Retina (tissue), 1 donor: ENCODE measurements at regions not wholly inside any gene's neighbourhood (a gene's known extent, or its start where the extent isn't known, plus 50 kb on each side); places are given as distances from the start of the nearest gene placed in this dataset.

Experiments used
- DNase-seq: peaks from one replicate; pipeline ENCODE4 v3.0.0-alpha.2; 2016

DNA sequence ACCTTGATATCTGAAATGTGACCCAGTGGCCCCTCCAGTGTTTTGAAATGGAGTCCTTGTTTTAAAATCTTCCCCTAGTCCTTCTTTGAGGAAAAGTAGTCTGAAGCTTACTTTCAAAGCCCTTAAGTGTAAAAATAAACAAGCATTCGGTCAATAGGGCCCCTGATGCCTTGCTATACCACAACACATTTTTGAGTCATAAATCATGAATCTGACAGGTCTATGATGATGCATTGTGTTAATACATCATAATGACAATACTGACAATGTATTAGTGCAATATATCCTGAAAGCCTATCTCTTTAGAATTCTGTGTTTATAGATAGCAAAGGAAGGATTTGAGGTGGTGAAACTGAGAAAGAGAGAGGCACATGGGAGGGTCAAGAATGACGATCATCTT, 464.2 kb downstream of the MEIS1 start:
- no peak for DNase-seq

DNA sequence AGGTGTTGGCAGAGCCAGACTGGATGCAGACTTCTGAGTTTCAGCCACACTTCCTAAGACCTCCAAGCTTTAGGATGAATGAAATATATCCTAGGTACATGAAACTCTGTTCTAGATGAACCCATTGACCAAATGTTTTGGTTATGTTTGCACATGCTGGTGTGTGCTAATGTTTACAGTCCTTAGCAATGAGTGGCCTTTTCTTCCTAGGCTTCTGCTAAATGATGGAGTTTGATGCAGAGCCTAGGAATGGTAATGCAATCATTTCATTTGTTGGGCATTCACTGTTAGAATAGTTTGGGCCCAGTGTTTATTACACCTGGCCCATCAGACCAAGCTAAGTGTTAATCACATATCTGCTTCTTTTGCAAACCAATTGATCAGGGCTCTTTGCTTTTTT, 464.7 kb downstream of the MEIS1 start:
- DNase-seq = no peak

DNA sequence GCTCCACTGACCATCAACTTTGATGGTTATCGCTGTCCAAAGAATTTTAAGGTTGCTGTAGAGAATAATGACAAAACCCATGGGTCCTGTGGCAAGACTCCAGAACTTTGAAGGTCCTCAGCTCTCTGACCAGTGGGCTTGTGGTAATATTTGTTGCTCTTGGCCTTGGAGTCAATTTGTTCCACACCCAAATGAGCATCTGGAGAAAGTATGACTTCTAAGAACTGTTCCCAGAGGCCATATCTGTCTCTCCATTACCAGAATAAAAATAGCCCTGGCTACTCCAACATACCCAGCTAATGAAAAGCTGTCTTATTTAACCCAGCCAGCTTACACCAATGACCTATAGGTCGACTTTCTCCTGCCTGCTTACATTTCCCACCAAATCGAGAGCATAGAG, 466.4 kb downstream of the MEIS1 start:
- no peak for DNase-seq

DNA sequence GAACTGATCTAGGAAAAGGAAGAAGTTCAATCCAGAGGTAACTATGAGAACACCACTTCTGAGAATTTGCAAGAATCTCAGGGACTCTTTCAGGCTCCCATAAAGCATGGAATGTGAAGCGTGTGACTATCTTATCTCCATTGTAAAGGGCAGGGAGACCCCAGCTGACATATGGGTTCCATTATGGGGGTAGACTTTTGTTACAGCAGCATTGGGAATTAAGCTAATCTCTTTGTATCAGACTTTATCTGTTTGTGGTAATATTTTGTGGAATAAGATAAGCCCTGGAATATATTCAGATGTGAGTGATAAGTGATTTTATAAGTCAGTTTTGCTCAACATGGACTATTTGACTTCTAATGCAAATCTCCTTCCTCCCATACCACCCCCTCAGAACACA, 468.3 kb downstream of the MEIS1 start:
- DNase-seq = no peak

DNA sequence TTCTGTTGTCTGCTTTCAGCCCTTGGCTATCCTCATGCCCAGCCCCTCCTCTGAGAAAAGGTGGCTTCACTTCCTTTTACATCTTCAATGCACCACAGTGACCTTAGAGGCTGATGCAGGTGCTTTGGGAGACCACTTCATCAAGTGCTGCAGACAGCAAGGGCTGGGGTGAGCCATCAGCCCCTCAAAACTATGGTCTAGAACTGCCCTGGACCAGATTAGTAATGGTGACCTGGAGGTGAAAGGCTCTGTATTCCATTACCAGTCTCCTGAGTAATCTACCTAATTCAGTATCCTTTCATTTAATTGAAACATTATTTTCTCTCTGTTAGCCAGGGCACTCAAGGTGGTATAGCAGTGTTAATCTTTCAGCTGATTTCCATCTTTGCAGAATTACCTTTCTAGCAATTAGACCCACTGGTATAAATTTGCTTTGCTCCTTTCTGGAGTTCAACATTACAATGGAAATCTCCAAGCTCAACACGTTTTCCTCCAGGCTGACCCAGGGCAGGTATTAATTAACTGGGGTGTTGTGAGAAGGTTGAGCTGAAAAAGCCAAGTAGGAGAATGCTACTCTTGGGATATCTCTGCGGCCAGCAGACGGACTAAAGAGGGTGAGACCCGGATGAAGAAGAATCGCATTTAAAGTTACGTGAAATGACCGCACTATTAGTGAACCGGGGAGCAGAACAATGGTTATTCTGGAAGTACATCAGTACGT, 469.0 kb downstream of the MEIS1 start:
- DNase-seq = no peak

DNA sequence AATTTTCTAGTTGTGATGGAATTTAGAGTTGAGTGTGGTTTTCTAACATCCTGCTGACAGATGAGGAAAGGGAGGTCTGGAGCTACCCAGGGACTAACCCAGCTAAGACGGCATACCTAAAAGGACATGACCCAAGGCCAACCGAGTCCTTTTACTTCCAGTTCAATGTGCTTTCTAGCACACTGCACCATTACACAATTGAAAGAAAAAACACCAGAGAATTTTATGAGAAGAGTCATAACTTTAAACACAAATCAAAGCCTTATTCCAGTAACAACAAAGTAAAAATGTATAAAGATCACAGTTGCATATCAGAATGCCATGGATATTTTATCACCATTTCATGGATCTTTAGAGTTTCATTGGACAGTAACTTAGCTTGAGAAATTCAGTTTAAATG, 480.3 kb downstream of the MEIS1 start:
- no peak for DNase-seq

DNA sequence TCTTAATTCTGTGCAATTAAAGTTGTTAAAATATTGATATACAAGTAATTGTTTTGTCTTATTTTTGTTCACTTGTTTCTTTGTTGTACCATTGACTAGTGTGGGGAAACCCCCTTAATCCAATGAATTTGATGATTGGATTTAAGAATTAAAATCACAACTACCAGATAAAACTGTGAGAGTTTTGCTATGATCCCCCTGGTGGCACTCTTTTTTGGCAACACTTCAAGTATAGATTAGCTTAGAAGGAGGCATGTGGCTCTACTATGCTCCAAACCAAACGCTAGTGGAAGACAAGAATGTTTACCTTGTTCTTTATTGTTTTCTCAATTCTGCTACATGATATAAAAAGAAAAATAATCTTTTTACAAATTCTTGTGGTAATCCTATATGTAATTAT, 477.8 kb upstream of the ETAA1 start:
- DNase-seq = no peak

DNA sequence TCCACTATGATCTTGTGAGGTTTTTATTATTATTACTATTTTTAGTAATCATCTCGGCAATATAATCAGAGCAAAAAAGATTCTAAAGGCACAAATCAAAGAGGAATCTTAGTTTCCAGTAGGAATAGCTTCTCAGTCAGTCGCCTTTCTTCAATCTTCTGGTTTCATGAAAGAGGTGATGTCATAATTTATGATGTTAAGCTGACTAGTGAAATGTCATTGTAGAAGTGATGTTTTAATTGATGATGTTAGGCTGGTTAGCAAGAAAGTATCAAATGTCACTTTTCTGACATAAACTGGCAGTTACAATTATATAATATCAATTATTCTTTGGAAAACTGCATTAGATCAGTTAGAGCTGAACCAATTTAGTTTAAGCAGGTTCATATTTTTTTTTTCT, 476.7 kb upstream of the ETAA1 start:
- no peak for DNase-seq

DNA sequence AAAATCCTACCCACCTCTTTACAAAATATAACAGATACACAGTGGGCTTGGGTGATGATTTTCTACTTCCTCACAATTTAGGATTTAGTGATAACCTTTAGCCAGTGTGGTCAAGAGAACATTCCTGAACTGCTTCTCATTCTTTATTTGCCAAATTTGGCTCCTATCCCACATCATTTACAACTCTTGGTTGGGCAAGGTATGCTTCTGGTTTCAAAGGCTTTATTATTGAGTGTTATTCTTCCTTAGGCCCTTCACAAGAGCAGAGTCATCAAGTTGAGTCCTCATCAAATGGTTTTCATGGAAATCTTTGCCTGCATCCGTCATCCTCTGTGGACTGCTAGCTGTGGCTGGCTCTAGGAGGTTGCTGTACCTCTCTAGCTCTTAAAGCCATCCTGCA, 472.0 kb upstream of the ETAA1 start:
- no peak for DNase-seq

DNA sequence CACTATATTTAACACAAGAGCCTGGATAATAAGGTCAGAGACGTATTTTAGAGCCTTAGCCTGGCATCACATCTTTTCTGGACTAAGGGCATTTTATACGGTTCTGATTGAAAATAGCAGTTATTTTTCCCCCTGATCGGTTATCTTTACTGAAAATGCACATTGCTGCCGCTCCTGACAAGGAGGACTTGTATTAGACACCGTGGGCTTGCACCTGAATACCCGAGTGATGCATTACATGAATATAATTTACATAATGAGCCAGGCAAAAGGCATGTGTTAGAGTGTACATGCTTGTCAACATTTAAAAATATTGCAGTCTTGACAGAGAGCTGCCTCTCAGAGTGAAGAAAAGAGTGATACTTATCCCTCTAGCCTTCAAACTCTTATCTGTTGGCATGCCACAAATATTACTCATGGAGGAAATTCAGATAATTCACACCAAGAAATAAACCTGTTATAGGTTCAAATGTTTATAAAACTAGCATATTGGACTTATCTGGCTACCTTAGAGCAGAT, 470.5 kb upstream of the ETAA1 start:
- DNase-seq = no peak

DNA sequence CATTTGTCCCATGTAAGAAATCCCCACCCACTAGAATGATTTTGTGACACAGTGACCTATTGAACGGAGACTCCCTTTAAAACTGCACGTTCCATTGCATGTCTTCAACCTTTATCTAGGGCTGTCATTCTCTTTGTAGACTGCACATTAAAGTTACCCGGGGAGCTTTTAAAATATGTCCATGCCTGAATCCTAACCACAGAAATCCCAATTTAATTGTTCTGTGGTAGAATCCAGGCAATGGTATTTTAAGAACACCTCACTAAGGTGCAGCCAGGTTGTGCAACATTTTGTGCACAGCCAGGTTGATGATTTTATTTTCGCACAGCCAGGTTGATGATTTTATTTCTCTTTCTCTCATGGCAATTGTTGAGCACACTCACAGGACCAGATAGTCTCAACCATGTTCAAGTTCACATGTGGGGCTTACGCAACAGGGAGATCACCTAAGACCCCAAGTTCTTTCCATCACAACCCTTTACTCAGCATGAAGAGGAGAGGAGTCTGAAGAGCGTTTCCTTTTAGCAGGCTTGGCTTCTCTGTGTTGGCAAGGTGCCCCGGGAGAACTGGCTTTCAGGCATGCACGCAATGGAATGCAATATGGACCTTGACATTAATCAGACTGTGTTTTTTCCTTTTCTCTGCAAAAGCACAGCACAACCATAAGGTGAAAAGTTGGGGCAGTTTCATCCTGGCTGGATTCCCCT, 467.3 kb upstream of the ETAA1 start:
- DNase-seq = no peak

DNA sequence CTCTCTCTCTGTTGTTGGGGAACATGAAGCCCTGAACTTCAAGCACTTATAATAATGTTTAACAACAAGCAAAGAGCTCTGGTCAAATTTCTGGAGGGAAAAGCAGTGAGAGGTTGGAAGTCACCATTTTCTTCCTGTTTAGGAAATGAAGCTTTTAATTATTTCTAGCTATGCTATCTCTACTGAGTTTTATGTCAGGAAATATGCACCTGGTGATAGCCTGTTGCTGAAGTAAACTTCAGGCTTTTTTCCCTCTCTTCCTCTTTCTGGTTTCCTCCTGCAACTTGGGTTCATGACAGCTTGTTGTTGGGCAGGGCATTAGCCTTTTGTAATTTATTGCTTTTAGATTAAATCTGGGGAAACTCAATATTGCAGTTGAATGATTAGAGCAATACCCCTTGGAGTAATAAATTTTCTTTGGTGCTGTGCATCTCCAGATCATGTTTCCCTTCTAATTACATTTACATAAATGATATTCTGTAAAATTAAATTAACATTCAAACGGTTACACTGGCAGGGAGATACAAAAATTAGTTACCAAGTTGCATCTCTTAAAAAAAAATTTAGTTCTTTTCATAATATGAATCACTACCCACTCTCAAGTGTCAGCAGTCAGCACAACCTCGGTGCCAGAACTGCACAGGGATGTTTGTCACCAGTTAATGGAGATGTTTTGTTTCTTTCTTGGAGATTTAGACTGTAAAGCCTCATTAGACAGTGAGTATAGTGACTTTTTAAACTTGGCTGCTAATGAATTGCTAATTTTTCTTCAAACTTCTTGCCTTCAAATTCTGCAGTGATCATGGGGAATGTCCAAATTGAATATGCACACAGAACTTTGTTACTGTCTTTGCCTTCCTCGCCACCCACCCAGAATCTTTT, 466.6 kb upstream of the ETAA1 start:
- DNase-seq = no peak

DNA sequence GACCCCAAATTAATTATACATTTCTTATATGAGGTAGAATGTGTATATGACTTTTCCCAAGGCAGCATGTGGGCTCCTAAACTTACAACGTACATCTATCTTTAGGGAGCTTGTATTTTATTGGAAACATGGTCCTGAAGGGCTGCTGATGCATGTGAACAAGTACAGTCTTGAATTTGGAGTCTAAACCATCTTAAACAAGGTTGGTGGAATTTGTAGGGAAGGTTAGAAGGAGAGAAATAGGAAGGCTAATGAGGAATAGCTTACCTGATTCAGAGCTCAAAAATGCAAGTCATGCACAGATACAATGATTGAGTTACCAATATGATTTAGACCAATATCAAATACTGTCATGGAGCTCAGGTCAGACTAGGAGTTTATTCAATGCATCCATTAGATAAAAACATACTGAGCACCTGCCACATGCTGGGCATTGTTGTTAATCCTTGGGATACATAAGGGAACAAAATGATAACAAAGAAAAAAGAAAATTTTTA, 458.6 kb upstream of the ETAA1 start:
- no peak for DNase-seq

DNA sequence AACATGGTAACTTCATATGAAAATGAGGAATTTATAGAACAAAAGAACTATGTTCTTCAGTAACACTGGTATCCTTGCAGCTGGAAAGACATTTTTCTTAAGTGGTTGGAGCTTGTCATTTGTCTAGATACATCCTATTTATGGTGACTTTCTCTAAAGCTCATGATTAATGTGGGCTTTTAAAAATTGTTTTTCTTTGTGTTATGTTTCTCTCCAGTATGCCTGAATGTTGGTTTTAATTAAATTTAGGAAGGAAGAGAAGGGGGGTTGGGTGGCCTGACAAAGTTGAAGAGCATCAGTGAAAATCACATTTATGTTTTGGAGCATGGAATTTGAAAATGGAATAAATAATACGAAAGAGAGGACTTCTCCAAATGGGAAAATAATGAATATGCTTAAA, 457.1 kb upstream of the ETAA1 start:
- DNase-seq = no peak

DNA sequence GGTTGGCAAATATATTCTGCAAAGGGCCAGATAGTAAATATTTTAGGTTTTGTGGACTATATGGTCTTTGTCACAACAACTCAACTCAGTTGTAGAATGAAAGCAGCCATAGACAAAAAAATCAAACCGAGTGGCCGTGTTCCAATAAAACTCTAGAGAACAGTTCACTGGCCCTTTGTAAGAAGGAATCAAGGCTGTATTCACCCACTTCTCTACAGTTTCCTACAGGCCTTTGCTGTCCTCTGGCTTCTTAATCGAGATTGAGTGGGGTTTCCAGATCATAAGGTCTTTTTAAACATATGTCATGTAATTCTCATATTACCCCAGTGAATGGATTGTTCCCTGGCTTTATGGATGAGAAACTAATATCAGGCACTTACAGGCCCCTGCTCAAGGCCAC, 448.9 kb upstream of the ETAA1 start:
- no peak for DNase-seq

DNA sequence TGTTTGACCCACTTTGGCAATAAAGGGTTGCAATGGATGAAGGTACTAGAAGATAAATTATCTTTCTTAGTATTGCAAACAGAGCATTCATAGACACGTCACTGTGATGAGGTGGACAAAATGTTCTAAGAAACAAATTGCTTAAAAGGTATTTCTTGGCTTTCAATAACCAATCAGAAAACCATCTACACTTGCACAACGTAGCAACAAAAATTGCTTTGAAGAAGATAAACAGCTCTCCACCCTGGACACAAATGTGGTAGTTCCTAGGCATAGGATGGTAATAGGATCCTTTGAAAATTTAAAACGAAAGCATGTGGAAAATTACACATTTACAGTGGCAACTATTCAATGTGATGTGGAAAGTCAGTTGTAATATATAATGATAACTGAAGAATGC, 439.9 kb upstream of the ETAA1 start:
- no peak for DNase-seq

DNA sequence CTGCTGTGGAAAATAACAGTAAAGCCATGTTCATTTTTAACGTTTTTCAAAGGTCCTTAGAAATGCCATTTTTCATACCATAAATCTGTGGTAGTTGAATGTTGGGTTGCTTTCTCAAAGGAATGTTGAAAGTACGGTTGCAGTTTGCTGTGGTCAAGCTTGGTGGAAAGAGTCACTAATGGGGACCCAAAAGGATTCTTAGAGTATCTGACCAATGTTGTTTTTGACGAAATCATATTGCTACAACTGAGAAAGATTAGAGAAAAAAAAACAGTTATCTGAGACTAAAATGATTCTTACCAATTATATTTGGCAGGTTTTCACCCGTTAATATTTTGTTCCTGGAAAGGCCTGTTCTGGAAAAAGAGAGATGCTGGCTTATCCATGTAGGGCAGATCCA, 439.5 kb upstream of the ETAA1 start:
- no peak for DNase-seq

DNA sequence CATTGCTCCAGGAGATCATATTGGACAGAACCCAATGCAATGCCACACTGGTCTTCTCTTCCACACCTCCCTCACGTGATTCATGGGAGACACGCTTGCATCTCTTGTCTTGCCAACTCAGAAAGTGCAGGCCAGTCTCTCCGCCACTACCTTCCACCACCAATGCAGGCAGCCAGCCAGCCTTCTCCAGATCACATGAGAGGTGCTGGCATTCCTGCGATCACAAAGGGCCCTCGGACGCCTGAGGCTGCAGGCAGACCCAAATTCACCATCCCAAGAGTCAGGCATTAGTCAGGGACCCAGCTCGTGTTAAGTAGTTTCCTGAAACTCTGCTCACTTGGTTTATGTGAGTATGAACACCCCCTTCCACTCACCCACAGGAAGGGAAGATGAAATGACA, 437.0 kb upstream of the ETAA1 start:
- no peak for DNase-seq

DNA sequence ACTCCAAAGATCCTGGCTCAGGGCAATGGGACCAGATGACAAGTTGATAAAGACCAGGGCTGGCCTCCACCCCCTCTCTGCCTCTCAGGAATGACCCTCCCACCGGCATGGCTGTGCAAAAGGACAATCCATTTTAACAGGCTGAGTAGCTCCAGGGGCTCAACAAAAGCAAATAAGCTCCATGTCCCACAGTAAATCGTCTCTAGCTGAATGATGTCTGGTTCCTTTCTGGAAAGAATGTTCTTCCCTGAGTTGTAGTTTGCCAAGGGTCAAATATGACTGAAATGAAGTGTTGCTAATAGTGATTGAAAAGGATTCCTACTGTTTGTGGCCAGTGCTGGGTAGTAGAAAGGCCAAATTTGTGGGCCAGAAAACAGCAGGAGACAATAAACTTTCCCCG, 434.4 kb upstream of the ETAA1 start:
- peak; percentile 3 for DNase-seq

DNA sequence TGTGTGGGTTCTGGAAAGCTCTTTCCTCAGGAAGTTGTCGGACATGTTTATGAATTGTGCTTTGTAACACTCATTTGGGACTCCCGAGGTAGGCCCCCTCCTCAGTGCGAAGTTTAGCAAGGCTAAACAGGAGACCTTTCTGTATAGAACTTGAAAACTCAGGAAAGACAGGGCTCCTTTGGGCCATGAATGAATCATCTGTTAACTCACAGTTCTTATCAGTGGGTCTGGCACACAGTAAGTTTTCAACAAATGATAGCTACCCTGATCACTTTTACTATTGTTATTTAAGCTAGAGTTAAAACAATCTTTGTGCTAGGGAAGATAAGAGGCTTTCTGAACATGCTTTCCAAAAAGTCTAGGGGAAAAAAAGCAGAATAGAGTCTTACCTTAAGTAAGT, 430.5 kb upstream of the ETAA1 start:
- no peak for DNase-seq

DNA sequence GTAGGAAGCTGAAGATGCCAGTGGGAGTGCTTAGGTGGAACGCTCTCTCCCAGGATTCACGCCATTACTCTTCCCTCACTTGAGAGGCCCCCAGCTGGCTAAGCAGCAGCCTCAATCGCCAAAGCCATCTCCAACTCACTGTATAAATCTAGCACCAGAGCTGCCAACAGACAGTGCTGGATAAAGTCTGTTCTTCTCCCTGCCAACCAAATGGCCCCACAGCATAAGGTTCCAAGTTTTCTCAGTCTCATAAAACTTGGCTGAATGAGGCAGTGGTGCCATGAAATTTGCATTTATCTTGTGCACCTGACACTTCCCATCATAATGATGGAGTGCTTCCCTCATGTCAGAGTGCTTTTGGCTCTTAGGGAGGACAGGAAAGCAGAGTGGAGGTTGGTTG, 428.2 kb upstream of the ETAA1 start:
- no peak for DNase-seq

DNA sequence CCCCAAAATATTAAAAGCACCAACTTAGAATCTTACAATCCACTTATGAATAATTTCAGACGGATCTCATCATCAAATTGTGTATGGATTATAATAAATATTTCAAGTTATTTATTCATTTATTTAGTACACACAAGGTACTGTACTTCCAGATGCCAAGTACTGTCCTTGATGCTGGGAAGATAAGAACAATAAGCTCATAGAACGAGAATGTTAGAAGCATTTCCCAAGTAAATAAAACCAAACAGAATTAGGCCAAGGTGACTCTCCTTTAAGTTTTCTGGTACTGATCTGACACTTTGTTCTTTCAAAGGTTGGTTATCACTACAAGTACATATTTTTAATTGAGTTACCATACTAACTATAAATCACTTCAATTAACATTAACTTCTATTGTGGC, 416.1 kb upstream of the ETAA1 start:
- DNase-seq = no peak

DNA sequence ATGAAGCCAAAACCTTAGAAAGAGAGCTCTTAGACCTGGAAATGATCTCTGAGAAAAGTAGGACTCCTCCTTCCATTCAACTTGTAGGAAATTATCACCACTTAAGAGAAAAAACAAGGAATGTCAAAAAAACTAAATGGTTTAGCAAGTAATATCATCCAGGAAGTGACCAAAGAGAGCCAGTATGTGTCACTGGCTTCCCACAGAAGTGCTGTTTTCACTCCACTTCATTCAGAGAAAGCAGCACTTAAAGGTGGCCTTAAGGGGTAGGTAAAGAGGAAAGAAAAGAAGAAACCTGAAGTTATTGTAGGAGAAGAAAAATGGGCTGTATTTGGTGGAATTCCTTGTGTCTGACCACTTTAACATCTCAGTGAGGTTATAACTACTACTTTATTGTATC, 414.4 kb upstream of the ETAA1 start:
- DNase-seq = no peak

DNA sequence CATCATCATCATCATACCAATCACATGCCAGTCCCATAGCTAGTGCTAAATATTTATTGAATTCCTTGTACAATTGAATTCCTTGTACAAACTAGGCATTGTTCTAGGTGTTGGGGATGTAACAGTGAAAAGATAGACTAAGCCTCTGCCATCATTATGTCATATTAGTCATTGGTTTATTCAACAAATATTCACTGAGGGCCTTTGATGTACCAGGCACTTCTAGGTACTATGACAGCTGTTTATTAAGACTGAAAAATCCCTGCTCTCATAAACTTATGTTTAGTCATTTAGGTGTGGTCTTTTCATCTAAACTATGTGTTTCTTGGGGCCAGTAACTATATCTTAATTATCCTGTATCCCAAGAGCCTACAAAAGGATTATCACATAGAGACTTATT, 412.3 kb upstream of the ETAA1 start:
- no peak for DNase-seq
